ENCODE measurements at regions not wholly inside any gene's neighbourhood (a gene's known extent, or its start where the extent isn't known, plus 50 kb on each side); places are given as distances from the start of the nearest gene placed in this dataset.
A peak's percentile ranks its signal among the peaks of the same experiment; 100 is the strongest.
"Not testable (repeated sequence)": the region's sequence is repeated elsewhere in the genome, so short reads cannot be mapped to it uniquely, and the experiment has no call there.

DNA sequence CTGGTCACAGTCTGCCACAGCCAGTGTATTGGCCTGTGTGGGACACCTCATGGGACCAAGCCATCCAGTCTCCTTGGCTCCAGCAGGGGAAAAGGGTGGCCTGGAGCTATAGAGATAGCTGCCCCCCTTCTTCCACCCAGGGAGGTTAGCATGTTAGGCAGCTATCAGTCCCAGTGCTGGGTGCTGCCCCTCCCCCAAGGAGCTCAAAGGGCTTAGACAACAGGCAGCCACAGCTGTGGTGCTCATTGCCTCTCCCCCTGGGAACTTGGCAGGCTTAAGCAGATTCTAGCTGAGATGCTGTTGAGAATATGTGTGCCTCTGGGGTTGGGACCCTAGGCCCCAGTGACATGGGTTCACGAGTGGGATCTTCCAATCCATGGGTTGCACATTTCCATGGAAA is 226.0 kb upstream of the PTGER4 start:
- DNase-seq (ENCODE audit: low read depth): no peak

DNA sequence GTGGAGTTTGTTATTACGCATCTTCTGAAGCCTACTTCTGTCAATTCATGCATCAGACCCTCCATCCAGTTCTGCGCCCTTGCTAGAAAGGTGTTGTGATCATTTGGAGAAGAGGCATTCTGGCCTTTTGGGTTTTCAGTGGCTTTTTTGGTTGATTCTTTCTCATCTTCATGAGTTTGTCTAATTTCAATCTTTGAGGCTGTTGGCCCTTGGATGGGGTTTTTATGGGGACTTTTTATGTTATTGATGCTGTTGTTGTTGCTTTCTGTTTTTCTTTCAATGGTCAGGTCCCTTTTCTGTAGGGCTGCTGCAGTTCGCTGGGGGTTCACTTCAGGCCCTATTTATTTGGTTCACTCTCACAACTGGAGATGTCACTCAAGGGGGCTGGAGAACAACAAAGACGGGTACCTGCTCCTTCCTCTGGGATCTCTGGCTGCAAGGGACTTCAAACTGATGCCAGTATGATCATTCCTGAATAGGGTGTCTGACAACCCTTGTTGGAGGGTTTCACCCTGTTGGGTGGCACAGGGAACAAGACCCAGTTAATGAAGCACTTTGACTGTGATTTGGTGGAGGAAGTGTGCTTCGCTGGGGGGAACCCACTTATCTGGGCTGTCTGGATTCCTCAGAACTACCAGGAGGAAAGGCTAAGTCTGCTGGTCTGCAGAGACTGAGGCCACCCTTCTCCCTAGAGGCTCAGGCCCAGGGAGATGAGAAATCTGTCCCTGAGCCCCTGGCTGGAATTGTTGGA is 226.7 kb upstream of the PTGER4 start:
- no peak for DNase-seq (ENCODE audit: low read depth)

GRCh38 chr5:40447438-40447837 is 232.3 kb upstream of the PTGER4 start:
- DNase-seq (ENCODE audit: low read depth): peak; percentile 46

- peak; percentile 76 for DNase-seq (ENCODE audit: low read depth)
These were observed 232.8 kb upstream of the PTGER4 start for GRCh38 chr5:40446910-40447309.

- DNase-seq (ENCODE audit: low read depth): no peak
These were observed 237.4 kb upstream of the PTGER4 start for GRCh38 chr5:40442346-40442745.

- DNase-seq (ENCODE audit: low read depth): no peak
These were observed 238.0 kb upstream of the PTGER4 start for GRCh38 chr5:40441733-40442132.

- DNase-seq (ENCODE audit: low read depth): no peak
These were observed 239.0 kb upstream of the PTGER4 start for GRCh38 chr5:40440746-40441145.

DNA sequence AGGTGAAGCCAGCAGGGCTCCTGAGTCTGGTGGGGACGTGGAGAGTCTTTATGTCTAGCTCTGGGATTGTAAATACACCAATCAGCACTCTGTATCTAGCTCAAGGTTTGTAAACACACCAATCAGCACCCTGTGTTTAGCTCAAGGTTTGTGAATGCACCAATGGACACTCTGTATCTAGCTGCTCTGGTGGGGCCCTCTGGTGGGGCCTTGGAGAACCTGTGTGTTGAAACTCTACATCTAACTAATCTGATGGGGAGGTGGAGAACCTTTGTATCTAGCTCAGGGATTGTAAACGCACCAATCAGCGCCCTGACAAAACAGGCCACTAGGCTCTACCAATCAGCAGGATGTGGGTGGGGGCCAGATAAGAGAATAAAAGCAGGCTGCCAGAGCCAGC is 240.6 kb upstream of the PTGER4 start:
- DNase-seq (ENCODE audit: low read depth): not testable (repeated sequence)

DNA sequence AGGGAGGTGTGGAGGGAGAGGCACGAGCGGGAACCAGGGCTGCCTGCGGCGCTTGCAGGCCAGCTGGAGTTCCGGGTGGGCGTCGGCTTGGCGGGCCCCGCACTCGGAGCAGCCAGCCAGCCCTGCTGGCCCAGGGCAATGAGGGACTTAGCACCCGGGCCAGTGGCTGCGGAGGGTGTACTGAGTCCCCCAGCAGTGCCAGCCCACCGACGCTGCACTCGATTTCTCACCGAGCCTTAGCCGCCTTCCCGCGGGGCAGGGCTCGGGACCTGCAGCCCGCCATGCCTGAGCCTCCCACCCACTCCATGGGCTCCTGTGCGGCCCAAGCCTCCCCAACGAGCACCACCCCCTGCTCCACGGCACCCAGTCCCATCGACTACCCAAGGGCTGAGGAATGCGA is 241.1 kb upstream of the PTGER4 start:
- DNase-seq (ENCODE audit: low read depth): not testable (repeated sequence)

DNA sequence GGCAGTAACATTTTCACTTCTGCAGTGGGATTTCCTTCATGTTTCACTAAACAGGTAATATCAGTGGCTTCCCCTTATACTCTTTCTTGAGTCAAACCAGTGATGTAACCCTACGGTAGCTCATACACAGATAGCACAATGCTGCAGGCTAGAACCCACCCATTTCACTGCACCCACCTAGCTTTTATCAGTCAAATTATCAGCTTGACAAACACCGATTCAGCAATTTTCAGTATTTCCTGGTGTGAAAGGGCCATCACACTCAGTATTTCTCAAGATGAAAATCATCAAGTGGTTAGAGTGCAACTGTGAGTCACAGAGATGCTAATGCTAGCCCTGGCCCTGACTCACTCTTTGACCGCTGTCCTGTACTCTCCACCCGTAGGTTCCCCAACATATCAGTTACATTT is 242.3 kb upstream of the PTGER4 start:
- peak; percentile 88 for DNase-seq (ENCODE audit: low read depth)

DNA sequence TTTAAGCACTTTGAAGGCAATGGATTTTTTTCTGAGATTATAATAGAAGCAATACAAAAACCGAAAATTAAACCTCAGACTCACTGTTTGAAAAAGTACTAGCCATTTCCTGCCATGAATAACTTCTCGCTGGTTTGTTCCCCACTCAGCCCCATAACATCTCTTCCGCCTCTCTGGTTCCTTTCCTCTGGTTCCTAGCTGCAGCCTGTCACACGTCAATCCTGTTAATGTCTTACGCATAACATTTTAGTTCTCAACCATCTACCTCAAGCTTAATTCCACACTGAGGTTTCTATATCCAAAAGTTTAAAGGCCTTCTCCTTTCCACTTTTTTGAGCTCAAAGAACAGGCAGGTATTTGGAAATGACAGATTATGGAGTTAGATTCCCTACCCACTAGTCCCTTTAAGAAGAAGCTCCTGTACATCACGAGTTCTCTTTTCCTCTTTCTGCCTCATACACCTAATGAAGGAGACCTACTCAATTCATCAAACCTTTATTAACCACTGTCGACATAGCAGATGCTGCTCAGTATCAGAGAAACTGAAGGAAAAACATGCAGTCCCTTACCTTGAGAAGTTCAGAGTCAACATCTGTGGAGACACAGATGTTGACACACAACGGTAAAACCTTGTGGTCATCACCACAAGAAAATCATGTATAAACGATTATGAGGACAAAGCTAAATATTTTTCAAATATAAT is 243.0 kb upstream of the PTGER4 start:
- no peak for DNase-seq (ENCODE audit: low read depth)

GRCh38 chr5:40435706-40436105 is 244.0 kb upstream of the PTGER4 start:
- DNase-seq (ENCODE audit: low read depth): not testable (repeated sequence)

GRCh38 chr5:40432836-40433235 is 246.9 kb upstream of the PTGER4 start:
- no peak for DNase-seq (ENCODE audit: low read depth)

DNA sequence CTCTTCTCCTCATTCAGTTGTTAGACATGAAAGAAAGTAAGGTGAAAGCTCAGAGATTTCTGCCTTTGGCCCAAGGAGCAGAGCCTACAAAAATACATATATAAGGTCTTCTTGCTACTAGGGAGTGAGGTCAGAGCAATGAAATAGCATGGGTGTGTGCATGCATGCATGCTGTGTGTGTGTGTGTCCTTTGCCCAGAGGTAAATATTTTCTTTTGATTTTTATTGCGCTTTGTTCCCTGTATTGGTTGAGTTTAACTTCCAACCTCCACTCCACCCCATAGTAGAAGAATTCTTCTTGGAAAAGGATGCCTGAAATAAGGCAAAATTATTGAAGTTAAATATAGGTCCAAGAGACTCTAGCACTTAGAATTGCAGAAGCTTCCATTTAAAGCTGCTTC is 248.0 kb upstream of the PTGER4 start:
- no peak for DNase-seq (ENCODE audit: low read depth)

DNA sequence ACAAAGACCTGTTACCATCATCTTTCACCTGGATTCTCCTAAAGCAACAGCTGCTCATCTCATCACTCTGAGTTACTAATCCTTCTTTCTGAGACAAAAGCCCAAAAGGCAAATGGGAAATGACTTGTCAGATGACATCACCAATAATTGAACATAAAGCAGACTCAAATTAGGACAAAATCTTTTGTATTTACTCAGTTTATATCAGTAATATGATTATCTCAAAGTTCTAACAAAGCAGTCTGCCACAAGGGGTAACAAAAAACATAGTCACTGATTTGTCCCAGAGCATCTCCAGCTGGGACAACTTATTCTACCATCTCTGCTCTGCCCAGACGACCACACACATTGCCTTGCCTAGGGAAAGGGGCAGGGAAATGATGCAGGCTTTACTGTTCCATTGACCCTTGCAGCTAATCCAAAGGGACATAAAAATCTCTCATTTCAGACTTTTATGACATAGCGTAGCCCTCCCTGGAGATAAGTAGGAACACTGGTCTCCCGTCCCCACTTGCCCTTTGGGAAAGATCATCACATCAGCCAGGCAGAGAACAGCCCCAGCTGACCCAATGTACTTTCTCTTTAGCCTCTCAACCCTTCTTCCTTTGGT is 249.5 kb upstream of the PTGER4 start:
- no peak for DNase-seq (ENCODE audit: low read depth)

DNA sequence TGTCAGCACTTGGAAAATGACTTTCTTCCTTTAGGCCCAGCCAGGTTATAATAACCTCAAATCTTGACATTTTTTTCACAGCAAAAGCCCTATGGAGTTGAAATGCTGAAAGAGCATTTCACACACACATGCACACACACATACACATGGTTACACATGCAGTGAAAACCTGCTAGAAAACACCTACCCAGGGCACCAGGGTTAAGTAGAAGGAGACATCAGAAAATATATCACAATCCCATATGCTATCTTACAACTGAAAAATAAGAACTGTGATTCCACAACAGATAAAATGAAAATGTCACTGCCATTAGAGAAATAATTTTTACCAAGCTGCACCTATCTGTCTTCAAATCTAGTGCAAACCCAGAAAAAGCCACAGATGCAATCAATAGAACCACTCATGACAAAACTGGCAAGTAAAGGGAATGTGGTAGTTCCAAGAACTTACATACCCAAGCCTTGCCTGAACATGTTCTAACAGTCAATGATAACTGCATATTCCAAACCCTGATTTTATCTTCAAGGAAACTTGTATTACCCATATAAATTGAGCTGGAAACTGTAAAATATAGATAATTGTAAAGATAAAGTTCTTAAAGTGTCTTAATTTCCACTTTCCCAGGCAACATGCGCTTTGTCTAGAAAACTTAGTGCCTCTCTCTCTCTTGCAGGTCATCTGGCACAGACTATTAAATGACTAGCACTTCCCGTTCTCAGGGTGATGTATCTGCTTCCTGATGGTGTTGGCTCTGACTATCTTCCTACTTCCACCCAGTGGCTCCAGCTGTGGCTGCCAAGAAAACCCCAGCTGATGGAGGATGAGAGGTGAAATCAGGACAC is 250.2 kb upstream of the PTGER4 start:
- no peak for DNase-seq (ENCODE audit: low read depth)

- DNase-seq (ENCODE audit: low read depth): no peak
These were observed 250.9 kb upstream of the PTGER4 start for GRCh38 chr5:40428815-40429214.

DNA sequence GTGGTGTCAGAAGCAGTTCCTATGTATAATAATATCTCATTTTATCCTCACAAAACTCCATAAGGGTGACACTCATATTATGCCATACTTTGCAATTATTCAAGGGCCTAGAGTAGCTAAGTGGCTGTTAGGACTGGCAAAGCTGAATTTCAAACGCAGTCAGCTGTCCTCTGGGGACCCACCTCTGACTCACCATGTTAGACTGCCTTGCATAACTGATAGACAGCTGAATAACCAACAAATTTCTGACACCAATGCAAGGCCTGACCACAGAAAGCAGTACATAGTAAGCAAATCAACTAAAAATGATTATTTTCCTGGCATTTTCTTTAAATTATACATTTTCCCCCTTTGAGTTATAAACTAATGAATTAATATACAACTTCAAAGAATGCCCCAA is 251.6 kb upstream of the PTGER4 start:
- peak; percentile 61 for DNase-seq (ENCODE audit: low read depth)

DNA sequence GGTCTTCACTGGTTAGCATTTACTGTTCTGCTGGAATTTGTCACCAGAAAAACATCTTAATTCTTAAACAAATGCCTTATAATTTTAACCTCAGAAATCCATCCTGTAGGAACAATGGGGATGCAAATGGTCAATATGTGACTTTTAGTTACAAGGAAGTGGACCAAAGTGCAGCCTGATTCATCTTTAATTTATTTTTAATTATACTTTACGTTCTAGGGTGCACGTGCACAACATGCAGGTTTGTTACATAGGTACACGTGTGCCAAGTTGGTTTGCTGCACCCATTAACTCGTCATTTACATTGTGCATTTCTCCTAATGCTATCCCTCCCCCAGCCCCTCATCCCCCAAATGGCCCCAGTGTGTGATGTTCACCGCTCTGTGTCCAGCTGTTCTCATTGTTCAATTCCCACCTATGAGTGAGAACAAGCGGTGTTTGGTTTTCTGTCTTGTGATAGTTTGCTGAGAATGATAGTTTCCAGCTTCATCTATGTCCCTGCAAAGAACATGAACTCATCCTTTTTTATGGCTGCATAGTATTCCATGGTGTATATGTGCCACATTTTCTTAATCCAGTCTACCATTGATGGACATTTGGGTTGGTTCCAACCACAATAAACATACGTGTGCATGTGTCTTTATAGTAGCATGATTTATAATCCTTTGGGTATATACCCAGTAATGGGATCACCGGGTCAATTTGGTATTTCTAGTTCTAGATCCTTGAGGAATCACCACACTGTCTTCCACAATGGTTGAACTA is 262.5 kb upstream of the PTGER4 start:
- DNase-seq (ENCODE audit: low read depth): not testable (repeated sequence)

DNA sequence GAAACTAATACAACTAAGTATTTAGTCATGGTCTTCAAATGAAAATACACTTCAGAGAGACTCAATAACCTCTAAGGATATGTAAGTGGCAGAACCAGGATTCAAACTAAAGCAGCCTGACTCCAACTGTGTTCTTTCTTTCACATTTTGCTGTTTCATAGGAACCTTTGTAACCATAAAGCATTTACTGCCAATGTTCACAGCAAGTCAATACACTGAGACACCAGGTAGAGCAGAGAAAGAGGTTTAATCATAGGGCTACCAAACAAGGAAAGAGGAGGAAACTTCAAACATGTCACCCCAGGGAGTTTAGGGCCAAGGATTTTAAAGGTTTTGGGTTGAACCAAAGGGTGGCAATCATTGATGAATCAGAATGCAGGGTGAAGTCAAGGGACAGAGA is 263.1 kb upstream of the PTGER4 start:
- DNase-seq (ENCODE audit: low read depth): no peak

- no peak for DNase-seq (ENCODE audit: low read depth)
These were observed 263.6 kb upstream of the PTGER4 start for GRCh38 chr5:40416098-40416497.

DNA sequence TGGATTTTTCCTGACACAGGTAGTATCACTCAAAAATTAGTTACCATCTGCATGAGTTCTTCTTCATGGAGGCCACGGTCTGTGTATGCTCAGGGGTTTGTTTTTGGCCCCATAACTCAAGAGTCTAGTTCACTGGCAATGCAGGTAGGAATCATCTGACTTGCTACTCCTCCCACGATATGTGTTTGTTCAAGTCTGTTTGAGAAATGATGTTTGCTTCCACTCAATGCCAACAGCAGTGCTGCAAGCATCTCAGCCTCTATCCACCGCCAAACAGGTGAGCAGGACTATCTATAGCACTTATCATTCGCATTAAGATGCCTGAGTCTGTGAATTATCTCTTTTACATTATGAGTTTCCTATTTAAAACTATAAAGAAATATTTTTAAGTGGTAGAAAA is 264.8 kb upstream of the PTGER4 start:
- DNase-seq (ENCODE audit: low read depth): no peak

Data from HS-5 (cell line).